Esophagus muscularis mucosa (tissue), 3 donors: ENCODE measurements at regions not wholly inside any gene's neighbourhood (a gene's known extent, or its start where the extent isn't known, plus 50 kb on each side); places are given as distances from the start of the nearest gene placed in this dataset.

Experiments used
- POLR2A ChIP-seq: fragments of 450-650 bp; IDR thresholded peaks from one replicate; pipeline ENCODE4 v1.6.1; 2017; ENCODE audit warnings: antibody characterized with exemption, moderate library complexity, mild to moderate bottlenecking, low read depth
- TF ChIP-seq, protein P1 (sequence below), 3 experiments: fragments of 200-600 bp in 2 of 3; fragments of 450-650 bp in 1 of 3; sonication (generic) in 2 of 3; IDR thresholded peaks; one replicate each; pipeline ENCODE4 v1.5.1; 2017 to 2019; ENCODE audit warnings: antibody characterized with exemption in 3 of 3, mild to moderate bottlenecking in 2 of 3, moderate library complexity in 1 of 3

DNA sequence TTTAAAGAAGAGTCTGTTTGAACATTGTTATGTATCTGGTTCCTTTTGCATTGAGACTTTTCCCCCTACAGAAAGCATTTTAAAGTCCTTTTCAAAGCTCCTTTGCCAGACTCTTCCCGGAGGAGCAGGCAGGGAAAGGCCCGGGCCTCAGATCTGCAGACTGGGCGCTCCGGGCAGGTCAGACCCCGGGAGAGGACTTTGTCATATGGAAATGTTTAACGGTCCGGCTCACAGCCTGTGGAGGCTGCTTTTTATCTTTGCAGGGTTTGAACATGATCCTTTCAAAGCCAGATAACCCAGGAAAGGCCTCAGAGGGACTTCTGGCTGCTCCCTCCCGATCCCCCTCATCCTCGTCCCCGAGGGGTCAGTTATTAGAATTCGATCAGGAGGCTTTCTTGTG lies 82.1 kb upstream of the IRX2 start:
- TF ChIP-seq, protein P1, sequence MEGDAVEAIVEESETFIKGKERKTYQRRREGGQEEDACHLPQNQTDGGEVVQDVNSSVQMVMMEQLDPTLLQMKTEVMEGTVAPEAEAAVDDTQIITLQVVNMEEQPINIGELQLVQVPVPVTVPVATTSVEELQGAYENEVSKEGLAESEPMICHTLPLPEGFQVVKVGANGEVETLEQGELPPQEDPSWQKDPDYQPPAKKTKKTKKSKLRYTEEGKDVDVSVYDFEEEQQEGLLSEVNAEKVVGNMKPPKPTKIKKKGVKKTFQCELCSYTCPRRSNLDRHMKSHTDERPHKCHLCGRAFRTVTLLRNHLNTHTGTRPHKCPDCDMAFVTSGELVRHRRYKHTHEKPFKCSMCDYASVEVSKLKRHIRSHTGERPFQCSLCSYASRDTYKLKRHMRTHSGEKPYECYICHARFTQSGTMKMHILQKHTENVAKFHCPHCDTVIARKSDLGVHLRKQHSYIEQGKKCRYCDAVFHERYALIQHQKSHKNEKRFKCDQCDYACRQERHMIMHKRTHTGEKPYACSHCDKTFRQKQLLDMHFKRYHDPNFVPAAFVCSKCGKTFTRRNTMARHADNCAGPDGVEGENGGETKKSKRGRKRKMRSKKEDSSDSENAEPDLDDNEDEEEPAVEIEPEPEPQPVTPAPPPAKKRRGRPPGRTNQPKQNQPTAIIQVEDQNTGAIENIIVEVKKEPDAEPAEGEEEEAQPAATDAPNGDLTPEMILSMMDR (IDR thresholded peaks at IDR 0.05) = no peak
- TF ChIP-seq POLR2A = no peak
